SK-N-SH treated with all-trans-retinoic acid at 6 μM for 48 hours (cell line): ENCODE measurements at regions not wholly inside any gene's neighbourhood (a gene's known extent, or its start where the extent isn't known, plus 50 kb on each side); places are given as distances from the start of the nearest gene placed in this dataset.

Source experiments
- ATAC-seq: fragments of 200-7000 bp; cut with Tn5 transposase; 3 replicates; pipeline ENCODE4 v1.9.1; 2020; ENCODE audit warnings: mild to moderate bottlenecking, moderate library complexity
- ARNTL ChIP-seq: fragments of 450-650 bp; formaldehyde crosslinking; IDR thresholded peaks from 2 replicates; pipeline ENCODE4 v1.5.0; 2020; ENCODE audit warnings: low read depth, mild to moderate bottlenecking, moderate library complexity, borderline replicate concordance
- BACH2 ChIP-seq: fragments of 250-450 bp; sonication (Bioruptor Pico); IDR thresholded peaks from 2 replicates; pipeline ENCODE4 v1.9.0; 2021; ENCODE audit warnings: mild to moderate bottlenecking, borderline replicate concordance
- CSDC2 ChIP-seq: fragments of 250-450 bp; sonication (Bioruptor Pico); IDR thresholded peaks from 2 replicates; pipeline ENCODE4 v1.5.0; 2020; ENCODE audit warnings: mild to moderate bottlenecking, moderate library complexity
- ESRRG ChIP-seq: fragments of 250-450 bp; sonication (Bioruptor Pico); IDR thresholded peaks from 2 replicates; pipeline ENCODE4 v1.6.1; 2021; ENCODE audit warnings: mild to moderate bottlenecking
- GLIS3 ChIP-seq: fragments of 250-450 bp; sonication (Bioruptor Pico); IDR thresholded peaks from 2 replicates; pipeline ENCODE4 v1.5.0; 2020; ENCODE audit warnings: mild to moderate bottlenecking, moderate library complexity
- ISL1 ChIP-seq: fragments of 250-450 bp; sonication (Bioruptor Pico); IDR thresholded peaks from 2 replicates; pipeline ENCODE4 v2.1.2; 2022; ENCODE audit warnings: mild to moderate bottlenecking, moderate library complexity
- OSR1 ChIP-seq: fragments of 250-450 bp; sonication (Bioruptor Pico); IDR thresholded peaks from 2 replicates; pipeline ENCODE4 v1.8.0; 2022; ENCODE audit warnings: moderate library complexity, mild to moderate bottlenecking, inconsistent platforms
- RARB ChIP-seq: fragments of 250-450 bp; sonication (Bioruptor Pico); IDR thresholded peaks from 2 replicates; pipeline ENCODE4 v1.8.0; 2021; ENCODE audit warnings: mild to moderate bottlenecking, moderate library complexity
- SNAI2 ChIP-seq: fragments of 250-450 bp; sonication (Bioruptor Pico); IDR thresholded peaks from 2 replicates; pipeline ENCODE4 v1.5.0; 2020; ENCODE audit warnings: mild to moderate bottlenecking, moderate library complexity
- TCF4 ChIP-seq: fragments of 250-450 bp; sonication (Bioruptor Pico); IDR thresholded peaks from 2 replicates; pipeline ENCODE4 v1.8.0; 2021; ENCODE audit warnings: mild to moderate bottlenecking, moderate library complexity, borderline replicate concordance
- TOX ChIP-seq: fragments of 250-450 bp; sonication (Bioruptor Pico); IDR thresholded peaks from 2 replicates; pipeline ENCODE4 v1.8.0; 2021; ENCODE audit warnings: mild to moderate bottlenecking, moderate library complexity, borderline replicate concordance
- ZC3H10 ChIP-seq: fragments of 250-450 bp; sonication (Bioruptor Pico); IDR thresholded peaks from 2 replicates; pipeline ENCODE4 v1.5.1; 2021; ENCODE audit warnings: mild to moderate bottlenecking, moderate library complexity
- ZFP3 ChIP-seq: fragments of 250-450 bp; sonication (Bioruptor Pico); IDR thresholded peaks from 2 replicates; pipeline ENCODE4 v1.5.0; 2020; ENCODE audit warnings: mild to moderate bottlenecking, moderate library complexity
- ZFP30 ChIP-seq: fragments of 450-650 bp; formaldehyde crosslinking; IDR thresholded peaks from 2 replicates; pipeline ENCODE4 v1.5.0; 2022; ENCODE audit warnings: mild to moderate bottlenecking, moderate library complexity
- ZNF565 ChIP-seq: fragments of 450-650 bp; formaldehyde crosslinking; conservative IDR thresholded peaks from 2 replicates; pipeline ENCODE4 v1.5.0; 2020; ENCODE audit warnings: low read depth, mild to moderate bottlenecking, moderate library complexity
- ZNF70 ChIP-seq: fragments of 450-650 bp; formaldehyde crosslinking; IDR thresholded peaks from 2 replicates; pipeline ENCODE4 v1.5.0; 2020; ENCODE audit warnings: mild to moderate bottlenecking, moderate library complexity
- TF ChIP-seq, protein P1 (sequence below): fragments of 250-450 bp; sonication (Bioruptor Pico); IDR thresholded peaks from 2 replicates; pipeline ENCODE4 v1.5.1; 2021; ENCODE audit warnings: mild to moderate bottlenecking, moderate library complexity
- TF ChIP-seq, protein P2 (sequence below): fragments of 250-450 bp; sonication (Bioruptor Pico); IDR thresholded peaks from 2 replicates; pipeline ENCODE4 v1.5.1; 2020; ENCODE audit warnings: low read depth, mild to moderate bottlenecking, moderate library complexity
- TF ChIP-seq, protein P3 (sequence below): fragments of 250-450 bp; sonication (Bioruptor Pico); IDR thresholded peaks from 2 replicates; pipeline ENCODE4 v1.8.0; 2021; ENCODE audit warnings: low read depth, mild to moderate bottlenecking, moderate library complexity, borderline replicate concordance
- TF ChIP-seq, protein P4 (sequence below): fragments of 250-450 bp; sonication (Bioruptor Pico); IDR thresholded peaks from 2 replicates; pipeline ENCODE4 v1.8.0; 2020; ENCODE audit warnings: mild to moderate bottlenecking, moderate library complexity, borderline replicate concordance
- TF ChIP-seq, protein P5 (sequence below): fragments of 250-450 bp; sonication (Bioruptor Pico); IDR thresholded peaks from 2 replicates; pipeline ENCODE4 v1.5.0; 2020; ENCODE audit warnings: mild to moderate bottlenecking, moderate library complexity

DNA sequence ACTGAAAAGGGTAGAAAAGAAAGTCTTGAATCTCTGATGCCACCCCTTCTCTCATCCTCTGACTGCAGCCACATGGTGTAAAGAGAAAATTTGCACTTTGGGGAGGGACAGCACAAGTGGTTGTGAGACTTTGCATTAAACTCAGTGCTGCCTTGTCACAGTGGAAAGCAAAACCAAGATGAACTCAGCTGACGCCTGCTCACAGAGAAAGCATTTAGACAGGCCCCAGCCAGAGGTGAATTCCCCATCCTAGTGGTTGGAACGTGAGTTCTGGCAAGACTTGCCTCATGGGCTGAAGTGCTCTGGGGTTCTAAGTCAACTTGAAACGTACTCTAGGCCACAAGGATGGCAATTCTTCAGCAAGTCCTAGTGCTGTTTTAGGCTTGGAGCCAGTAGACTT, 1101.4 kb downstream of the ADGRL3 start:
- no peak for ATAC-seq
- TF ChIP-seq ZC3H10 (CRISPR knock-in tag) (no peak), OSR1 (no peak), GLIS3 (CRISPR knock-in tag) (no peak), SNAI2 (CRISPR knock-in tag) (no peak), ZNF565 (CRISPR knock-in tag) (no peak), RARB (CRISPR knock-in tag) (no peak), TOX (CRISPR knock-in tag) (no peak), CSDC2 (CRISPR knock-in tag) (no peak), ESRRG (no peak), BACH2 (CRISPR knock-in tag) (no peak), ZNF70 (no peak), ZFP3 (no peak), ZFP30 (no peak)
- TF ChIP-seq, protein P1, sequence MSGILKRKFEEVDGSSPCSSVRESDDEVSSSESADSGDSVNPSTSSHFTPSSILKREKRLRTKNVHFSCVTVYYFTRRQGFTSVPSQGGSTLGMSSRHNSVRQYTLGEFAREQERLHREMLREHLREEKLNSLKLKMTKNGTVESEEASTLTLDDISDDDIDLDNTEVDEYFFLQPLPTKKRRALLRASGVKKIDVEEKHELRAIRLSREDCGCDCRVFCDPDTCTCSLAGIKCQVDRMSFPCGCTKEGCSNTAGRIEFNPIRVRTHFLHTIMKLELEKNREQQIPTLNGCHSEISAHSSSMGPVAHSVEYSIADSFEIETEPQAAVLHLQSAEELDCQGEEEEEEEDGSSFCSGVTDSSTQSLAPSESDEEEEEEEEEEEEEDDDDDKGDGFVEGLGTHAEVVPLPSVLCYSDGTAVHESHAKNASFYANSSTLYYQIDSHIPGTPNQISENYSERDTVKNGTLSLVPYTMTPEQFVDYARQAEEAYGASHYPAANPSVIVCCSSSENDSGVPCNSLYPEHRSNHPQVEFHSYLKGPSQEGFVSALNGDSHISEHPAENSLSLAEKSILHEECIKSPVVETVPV (CRISPR knock-in tag), result no peak
- TF ChIP-seq, protein P2, sequence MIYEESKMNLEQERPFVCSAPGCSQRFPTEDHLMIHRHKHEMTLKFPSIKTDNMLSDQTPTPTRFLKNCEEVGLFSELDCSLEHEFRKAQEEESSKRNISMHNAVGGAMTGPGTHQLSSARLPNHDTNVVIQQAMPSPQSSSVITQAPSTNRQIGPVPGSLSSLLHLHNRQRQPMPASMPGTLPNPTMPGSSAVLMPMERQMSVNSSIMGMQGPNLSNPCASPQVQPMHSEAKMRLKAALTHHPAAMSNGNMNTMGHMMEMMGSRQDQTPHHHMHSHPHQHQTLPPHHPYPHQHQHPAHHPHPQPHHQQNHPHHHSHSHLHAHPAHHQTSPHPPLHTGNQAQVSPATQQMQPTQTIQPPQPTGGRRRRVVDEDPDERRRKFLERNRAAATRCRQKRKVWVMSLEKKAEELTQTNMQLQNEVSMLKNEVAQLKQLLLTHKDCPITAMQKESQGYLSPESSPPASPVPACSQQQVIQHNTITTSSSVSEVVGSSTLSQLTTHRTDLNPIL, result no peak
- TF ChIP-seq, protein P3, sequence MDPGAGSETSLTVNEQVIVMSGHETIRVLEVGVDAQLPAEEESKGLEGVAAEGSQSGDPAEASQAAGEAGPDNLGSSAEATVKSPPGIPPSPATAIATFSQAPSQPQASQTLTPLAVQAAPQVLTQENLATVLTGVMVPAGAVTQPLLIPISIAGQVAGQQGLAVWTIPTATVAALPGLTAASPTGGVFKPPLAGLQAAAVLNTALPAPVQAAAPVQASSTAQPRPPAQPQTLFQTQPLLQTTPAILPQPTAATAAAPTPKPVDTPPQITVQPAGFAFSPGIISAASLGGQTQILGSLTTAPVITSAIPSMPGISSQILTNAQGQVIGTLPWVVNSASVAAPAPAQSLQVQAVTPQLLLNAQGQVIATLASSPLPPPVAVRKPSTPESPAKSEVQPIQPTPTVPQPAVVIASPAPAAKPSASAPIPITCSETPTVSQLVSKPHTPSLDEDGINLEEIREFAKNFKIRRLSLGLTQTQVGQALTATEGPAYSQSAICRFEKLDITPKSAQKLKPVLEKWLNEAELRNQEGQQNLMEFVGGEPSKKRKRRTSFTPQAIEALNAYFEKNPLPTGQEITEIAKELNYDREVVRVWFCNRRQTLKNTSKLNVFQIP (CRISPR knock-in tag), result no peak
- TF ChIP-seq, protein P4, sequence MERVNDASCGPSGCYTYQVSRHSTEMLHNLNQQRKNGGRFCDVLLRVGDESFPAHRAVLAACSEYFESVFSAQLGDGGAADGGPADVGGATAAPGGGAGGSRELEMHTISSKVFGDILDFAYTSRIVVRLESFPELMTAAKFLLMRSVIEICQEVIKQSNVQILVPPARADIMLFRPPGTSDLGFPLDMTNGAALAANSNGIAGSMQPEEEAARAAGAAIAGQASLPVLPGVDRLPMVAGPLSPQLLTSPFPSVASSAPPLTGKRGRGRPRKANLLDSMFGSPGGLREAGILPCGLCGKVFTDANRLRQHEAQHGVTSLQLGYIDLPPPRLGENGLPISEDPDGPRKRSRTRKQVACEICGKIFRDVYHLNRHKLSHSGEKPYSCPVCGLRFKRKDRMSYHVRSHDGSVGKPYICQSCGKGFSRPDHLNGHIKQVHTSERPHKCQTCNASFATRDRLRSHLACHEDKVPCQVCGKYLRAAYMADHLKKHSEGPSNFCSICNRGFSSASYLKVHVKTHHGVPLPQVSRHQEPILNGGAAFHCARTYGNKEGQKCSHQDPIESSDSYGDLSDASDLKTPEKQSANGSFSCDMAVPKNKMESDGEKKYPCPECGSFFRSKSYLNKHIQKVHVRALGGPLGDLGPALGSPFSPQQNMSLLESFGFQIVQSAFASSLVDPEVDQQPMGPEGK, result no peak
- TF ChIP-seq, protein P5, sequence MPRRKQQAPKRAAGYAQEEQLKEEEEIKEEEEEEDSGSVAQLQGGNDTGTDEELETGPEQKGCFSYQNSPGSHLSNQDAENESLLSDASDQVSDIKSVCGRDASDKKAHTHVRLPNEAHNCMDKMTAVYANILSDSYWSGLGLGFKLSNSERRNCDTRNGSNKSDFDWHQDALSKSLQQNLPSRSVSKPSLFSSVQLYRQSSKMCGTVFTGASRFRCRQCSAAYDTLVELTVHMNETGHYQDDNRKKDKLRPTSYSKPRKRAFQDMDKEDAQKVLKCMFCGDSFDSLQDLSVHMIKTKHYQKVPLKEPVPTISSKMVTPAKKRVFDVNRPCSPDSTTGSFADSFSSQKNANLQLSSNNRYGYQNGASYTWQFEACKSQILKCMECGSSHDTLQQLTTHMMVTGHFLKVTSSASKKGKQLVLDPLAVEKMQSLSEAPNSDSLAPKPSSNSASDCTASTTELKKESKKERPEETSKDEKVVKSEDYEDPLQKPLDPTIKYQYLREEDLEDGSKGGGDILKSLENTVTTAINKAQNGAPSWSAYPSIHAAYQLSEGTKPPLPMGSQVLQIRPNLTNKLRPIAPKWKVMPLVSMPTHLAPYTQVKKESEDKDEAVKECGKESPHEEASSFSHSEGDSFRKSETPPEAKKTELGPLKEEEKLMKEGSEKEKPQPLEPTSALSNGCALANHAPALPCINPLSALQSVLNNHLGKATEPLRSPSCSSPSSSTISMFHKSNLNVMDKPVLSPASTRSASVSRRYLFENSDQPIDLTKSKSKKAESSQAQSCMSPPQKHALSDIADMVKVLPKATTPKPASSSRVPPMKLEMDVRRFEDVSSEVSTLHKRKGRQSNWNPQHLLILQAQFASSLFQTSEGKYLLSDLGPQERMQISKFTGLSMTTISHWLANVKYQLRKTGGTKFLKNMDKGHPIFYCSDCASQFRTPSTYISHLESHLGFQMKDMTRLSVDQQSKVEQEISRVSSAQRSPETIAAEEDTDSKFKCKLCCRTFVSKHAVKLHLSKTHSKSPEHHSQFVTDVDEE, result no peak

DNA sequence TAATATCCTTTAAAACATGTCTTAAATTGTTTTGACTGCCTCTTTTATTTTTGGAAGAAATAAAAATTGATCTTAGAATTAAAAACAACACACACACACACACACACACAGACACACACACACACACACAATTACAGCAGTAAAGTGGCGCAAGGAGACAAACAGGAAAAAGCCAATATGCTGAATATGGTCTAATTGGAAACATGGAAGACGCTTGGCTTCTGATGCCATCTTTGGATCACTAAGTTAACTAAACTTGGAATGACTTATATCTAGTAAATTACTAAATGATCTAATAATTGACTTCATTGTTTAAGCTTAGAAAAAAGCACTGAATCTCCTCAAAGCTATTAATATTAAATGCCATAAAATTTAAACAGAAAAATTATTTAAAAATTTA, 1093.4 kb downstream of the ADGRL3 start:
- TF ChIP-seq ESRRG, result no peak
- TF ChIP-seq ZC3H10 (CRISPR knock-in tag), result no peak
- TF ChIP-seq, protein P1 (CRISPR knock-in tag), result no peak
- TF ChIP-seq ZNF565 (CRISPR knock-in tag), result no peak
- TF ChIP-seq ZFP30, result no peak
- TF ChIP-seq TCF4, result no peak
- TF ChIP-seq, protein P3 (CRISPR knock-in tag), result no peak
- TF ChIP-seq ARNTL (CRISPR knock-in tag), result no peak
- no peak for TF ChIP-seq TOX (CRISPR knock-in tag)
- no peak for TF ChIP-seq GLIS3 (CRISPR knock-in tag)
- no peak for TF ChIP-seq ISL1 (CRISPR knock-in tag)
- TF ChIP-seq, protein P4, result no peak
- no peak for TF ChIP-seq SNAI2 (CRISPR knock-in tag)
- no peak for ATAC-seq
